H1 (cell line): ENCODE measurements at regions not wholly inside any gene's neighbourhood (a gene's known extent, or its start where the extent isn't known, plus 50 kb on each side); places are given as distances from the start of the nearest gene placed in this dataset.

Experiments used
- CTCF ChIA-PET: fragments of 300-600 bp; sonication (Branson Sonifier 250); formaldehyde crosslinking; loops from one replicate; lab custom pipeline; 2021; ENCODE audit not compliant: partially characterized antibody; lab: Charles Lee
- POLR2A ChIA-PET: fragments of 300-600 bp; sonication (Branson Sonifier 250); formaldehyde crosslinking; loops from one replicate; lab custom pipeline; 2021; ENCODE audit warnings: inconsistent platforms; ENCODE audit not compliant: partially characterized antibody; lab: Charles Lee
- DNase-seq, 2 experiments: peaks; one replicate each; pipeline versions ENCODE4 v3.0.0 to v3.0.0-alpha.2; 2010 to 2022; ENCODE audit warnings: low spot score in 2 of 2, low read depth in 1 of 2, mixed read lengths in 1 of 2
- FAIRE-seq: peaks from 2 replicates; lab custom pipeline; 2011; peaks lifted over from hg19 to GRCh38; lab: Jason Lieb, UNC
- H2AFZ ChIP-seq: 2 replicates; pipeline ENCODE4 v1.8.1; 2012; ENCODE audit warnings: low read length, inconsistent platforms
- H2AK5ac ChIP-seq: 2 replicates; pipeline ENCODE4 v1.6.1; 2013; ENCODE audit warnings: low read depth, low read length
- H2BK120ac ChIP-seq: replicated peaks from 2 replicates; pipeline ENCODE3; 2013; ENCODE audit warnings: low read depth, low read length, inconsistent platforms
- H2BK12ac ChIP-seq: 2 replicates; pipeline ENCODE4 v1.6.1; 2013; ENCODE audit warnings: low read depth, low read length
- H2BK15ac ChIP-seq: 2 replicates; pipeline ENCODE4 v1.6.1; 2013; ENCODE audit warnings: low read length
- H2BK20ac ChIP-seq: 2 replicates; pipeline ENCODE4 v1.6.1; 2013; ENCODE audit warnings: low read length
- H2BK5ac ChIP-seq: 2 replicates; pipeline ENCODE4 v1.6.1; 2013; ENCODE audit warnings: low read depth, low read length
- H3K14ac ChIP-seq: 2 replicates; pipeline ENCODE4 v1.6.1; 2013; ENCODE audit warnings: inconsistent platforms; ENCODE audit not compliant: insufficient read length
- H3K18ac ChIP-seq: 2 replicates; pipeline ENCODE4 v1.6.1; 2013; ENCODE audit warnings: low read length; ENCODE audit errors: extremely low read depth
- H3K23ac ChIP-seq: 2 replicates; pipeline ENCODE4 v1.6.1; 2013; ENCODE audit warnings: inconsistent platforms; ENCODE audit not compliant: insufficient read length
- H3K23me2 ChIP-seq: 2 replicates; pipeline ENCODE4 v1.6.1; 2013; ENCODE audit warnings: low read depth, low read length
- H3K27ac ChIP-seq: 2 replicates; pipeline ENCODE4 v1.6.1; 2011; ENCODE audit warnings: low read depth, low read length, inconsistent platforms
- H3K27me3 ChIP-seq, 4 experiments: replicated peaks in 1 of 4; 1 replicate in 1 of 4; 2 replicates in 3 of 4; pipeline versions ENCODE4 v1.6.1 to v1.8.1; 2011 to 2013; ENCODE audit warnings: low read length in 3 of 4, mild to moderate bottlenecking in 3 of 4, inconsistent platforms in 2 of 4, mixed read lengths in 2 of 4, moderate library complexity in 1 of 4; ENCODE audit not compliant: control insufficient read depth in 3 of 4, insufficient read depth in 3 of 4; ENCODE audit errors: extremely low read depth in 1 of 4
- H3K36me3 ChIP-seq, 4 experiments: 2 replicates each; pipeline versions ENCODE4 v1.6.1 to v1.8.1; 2011 to 2013; ENCODE audit warnings: mild to moderate bottlenecking in 4 of 4, low read length in 3 of 4, moderate library complexity in 2 of 4, control low read depth in 1 of 4, inconsistent platforms in 1 of 4; ENCODE audit not compliant: insufficient read depth in 4 of 4, control insufficient read depth in 2 of 4
- H3K4ac ChIP-seq: replicated peaks from 2 replicates; pipeline ENCODE3; 2013; ENCODE audit warnings: low read length, low read depth, mixed read lengths, inconsistent platforms; ENCODE audit not compliant: insufficient read length
- H3K4me1 ChIP-seq, 4 experiments: replicated peaks in 1 of 4; 1 replicate in 1 of 4; 2 replicates in 3 of 4; pipeline versions ENCODE4 v1.6.1 to v1.8.1; 2011 to 2013; ENCODE audit warnings: low read length in 3 of 4, inconsistent platforms in 2 of 4, mixed read lengths in 1 of 4; ENCODE audit not compliant: insufficient read depth in 4 of 4, control insufficient read depth in 3 of 4
- H3K4me2 ChIP-seq, 2 experiments: 2 replicates each; pipeline versions ENCODE4 v1.6.1 to v1.8.1; 2011 to 2013; ENCODE audit warnings: low read depth in 2 of 2, low read length in 2 of 2, control low read depth in 1 of 2, inconsistent platforms in 1 of 2, mild to moderate bottlenecking in 1 of 2; ENCODE audit not compliant: insufficient read depth in 1 of 2
- H3K4me3 ChIP-seq, 4 experiments: fragments of 200-600, 300-600 bp in 1 of 4; sonication (generic), shearing (Covaris generic), sonication (Bioruptor Twin) in 1 of 4; 2 replicates each; pipeline versions ENCODE4 v1.5.1 to v1.8.1; 2011 to 2016; ENCODE audit warnings: low read length in 4 of 4, low read depth in 3 of 4, control low read depth in 2 of 4, inconsistent platforms in 2 of 4, mild to moderate bottlenecking in 2 of 4, mixed read lengths in 1 of 4, moderate library complexity in 1 of 4; ENCODE audit not compliant: insufficient read depth in 2 of 4; ENCODE audit errors: extremely low read depth in 1 of 4
- H3K56ac ChIP-seq: replicated peaks from 2 replicates; pipeline ENCODE3; 2013; ENCODE audit warnings: low read depth, mild to moderate bottlenecking, mixed read lengths, low read length, inconsistent platforms; ENCODE audit not compliant: insufficient read length
- H3K79me1 ChIP-seq: 2 replicates; pipeline ENCODE4 v1.6.1; 2013; ENCODE audit warnings: low read depth, low read length, control low read depth
- H3K79me2 ChIP-seq, 2 experiments: 2 replicates each; pipeline versions ENCODE4 v1.6.1 to v1.8.1; 2012 to 2013; ENCODE audit warnings: low read length in 2 of 2, mild to moderate bottlenecking in 2 of 2, inconsistent platforms in 1 of 2; ENCODE audit not compliant: insufficient read depth in 2 of 2, control insufficient read depth in 1 of 2
- H3K9ac ChIP-seq, 4 experiments: replicated peaks in 1 of 4; 1 replicate in 1 of 4; 2 replicates in 3 of 4; pipeline versions ENCODE4 v1.6.1 to v1.8.1; 2011 to 2013; ENCODE audit warnings: low read depth in 3 of 4, low read length in 3 of 4, control low read depth in 2 of 4, mild to moderate bottlenecking in 2 of 4, moderate library complexity in 2 of 4, inconsistent platforms in 1 of 4; ENCODE audit errors: extremely low read depth in 1 of 4
- H3K9me3 ChIP-seq, 2 experiments: 2 replicates each; pipeline versions ENCODE4 v1.6.1 to v1.8.1; 2012 to 2013; ENCODE audit warnings: mild to moderate bottlenecking in 2 of 2, moderate library complexity in 2 of 2, control low read depth in 1 of 2, inconsistent platforms in 1 of 2, low read depth in 1 of 2, low read length in 1 of 2, mixed read lengths in 1 of 2; ENCODE audit not compliant: insufficient read depth in 2 of 2
- H4K20me1 ChIP-seq, 2 experiments: replicated peaks in 1 of 2; 2 replicates each; pipeline versions ENCODE3 to v1.8.1; 2011 to 2013; ENCODE audit warnings: inconsistent platforms in 2 of 2, low read length in 2 of 2, mild to moderate bottlenecking in 1 of 2; ENCODE audit not compliant: insufficient read depth in 2 of 2, control insufficient read depth in 1 of 2
- H4K5ac ChIP-seq: 2 replicates; pipeline ENCODE4 v1.6.1; 2013; ENCODE audit warnings: low read length, low read depth, mixed read lengths, inconsistent platforms; ENCODE audit not compliant: insufficient read length
- H4K8ac ChIP-seq: 2 replicates; pipeline ENCODE4 v1.8.0; 2013; ENCODE audit warnings: mild to moderate bottlenecking, moderate library complexity, low read length, inconsistent platforms; ENCODE audit not compliant: insufficient read depth; ENCODE audit errors: extremely low read depth
- H4K91ac ChIP-seq: replicated peaks from 2 replicates; pipeline ENCODE3; 2013; ENCODE audit warnings: low read length, mixed read lengths, inconsistent platforms; ENCODE audit not compliant: insufficient read length
- CREB1 ChIP-seq: IDR thresholded peaks from 2 replicates; pipeline ENCODE4 v1.6.1; 2012; ENCODE audit warnings: inconsistent platforms
- EP300 ChIP-seq, 2 experiments: IDR thresholded peaks; 1 replicate in 1 of 2; 2 replicates in 1 of 2; pipeline ENCODE4 v1.6.1; 2011 to 2012; ENCODE audit warnings: low read depth in 2 of 2, low read length in 2 of 2, mild to moderate bottlenecking in 2 of 2, borderline replicate concordance in 1 of 2, inconsistent platforms in 1 of 2, moderate library complexity in 1 of 2
- RAD21 ChIP-seq, 2 experiments: IDR thresholded peaks in 1 of 2; conservative IDR thresholded peaks in 1 of 2; 2 replicates each; pipeline ENCODE4 v1.6.1; 2011; ENCODE audit warnings: low read depth in 2 of 2, low read length in 2 of 2, improper control_type of control experiment in 1 of 2, inconsistent platforms in 1 of 2, mild to moderate bottlenecking in 1 of 2, moderate library complexity in 1 of 2
- YY1 ChIP-seq: IDR thresholded peaks from 2 replicates; pipeline ENCODE4 v1.6.1; 2011; ENCODE audit warnings: low read depth, mild to moderate bottlenecking, low read length
- WGBS, 2 experiments: shearing (Covaris generic) in 1 of 2; methylation state at CpG; one replicate each; pipeline versions ENCODE4 v1.1.6 to v1.1.7; 2013 to 2015; ENCODE audit warnings: low lambda C conversion rate in 2 of 2, mixed read lengths in 2 of 2, inconsistent platforms in 1 of 2, low coverage in 1 of 2, missing lambda C conversion rate in 1 of 2; ENCODE audit not compliant: insufficient replicate concordance in 2 of 2, insufficient coverage in 1 of 2, insufficient read length in 1 of 2; ENCODE audit errors: extremely low coverage in 1 of 2, missing lambda C conversion rate in 1 of 2; 5-methylcytosine and 5-hydroxymethylcytosine counted together

DNA sequence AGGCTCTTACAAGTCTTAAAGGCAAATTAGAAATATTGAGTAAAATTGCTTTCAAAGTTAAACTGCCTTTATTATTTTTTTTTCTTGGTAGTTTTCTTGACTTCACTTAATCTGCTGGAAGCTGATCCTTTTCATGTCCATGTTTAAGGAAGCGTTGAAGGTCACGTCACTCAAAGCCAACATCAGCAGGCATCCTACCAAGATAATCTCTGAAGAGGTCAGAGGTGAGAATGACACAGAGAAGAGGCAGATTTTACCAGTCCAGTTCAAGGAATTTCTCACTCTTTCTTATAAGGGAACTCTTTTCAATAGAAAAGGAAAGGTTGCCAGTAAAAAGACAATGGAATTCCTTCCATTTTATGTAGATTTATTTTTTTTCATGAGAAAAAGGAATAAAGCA lies 259.8 kb downstream of the ANXA1 start:
- no peak overlapping the region for H3K4ac ChIP-seq
- H2BK20ac ChIP-seq = no peak overlapping the region
- no peak overlapping the region for H2BK120ac ChIP-seq
- H3K9ac ChIP-seq = no peak overlapping the region
- no peaks in the 10 kb centered on the region for H3K36me3 ChIP-seq
- H3K18ac ChIP-seq = no peak overlapping the region
- no peak overlapping the region for H4K8ac ChIP-seq
- H4K5ac ChIP-seq = no peak overlapping the region
- H3K9me3 ChIP-seq = no peaks in the 10 kb centered on the region
- H3K23ac ChIP-seq = no peak overlapping the region
- no peaks in the 10 kb centered on the region for H3K79me1 ChIP-seq
- H2AFZ ChIP-seq = no peak overlapping the region
- no peak for DNase-seq
- H3K27me3 ChIP-seq = no peaks in the 10 kb centered on the region
- ChIA-PET POLR2A (no interaction called here), CTCF (no interaction called here)
- no peak overlapping the region for H2BK12ac ChIP-seq
- H3K79me2 ChIP-seq = no peaks in the 10 kb centered on the region
- FAIRE-seq = no peak
- H3K27ac ChIP-seq = no peak overlapping the region
- no peak overlapping the region for H4K91ac ChIP-seq
- H3K23me2 ChIP-seq = no peaks in the 10 kb centered on the region
- no peak overlapping the region for H2AK5ac ChIP-seq
- no peak overlapping the region for H3K56ac ChIP-seq
- no peaks in the 10 kb centered on the region for H3K4me1 ChIP-seq
- H4K20me1 ChIP-seq = no peaks in the 10 kb centered on the region
- no peak overlapping the region; a peak in 1 of 4 replicates for H3K4me2 ChIP-seq
- H3K4me3 ChIP-seq = no peak overlapping the region
- no peak for TF ChIP-seq YY1
- no peak for TF ChIP-seq CREB1
- no peak for TF ChIP-seq RAD21 (IDR thresholded peaks at IDR 0.05 in 1 of 2, conservative IDR thresholded peaks at IDR 0.05 in 1 of 2; ENCODE audit: low read depth in 2 of 2, low read length in 2 of 2)
- TF ChIP-seq EP300 (IDR thresholded peaks at IDR 0.05; ENCODE audit: borderline replicate concordance in 1 of 2, low read depth in 2 of 2, low read length in 2 of 2) = no peak
- no peak overlapping the region for H2BK5ac ChIP-seq
- H3K14ac ChIP-seq = no peak overlapping the region
- H2BK15ac ChIP-seq = no peak overlapping the region
- WGBS, 2 experiments = 91% methylated on average over 2 of the region's 2 CpGs; no CpG with 5 or more reads in 1 of the 2 experiments
